ENCODE measurements at regions not wholly inside any gene's neighbourhood (a gene's known extent, or its start where the extent isn't known, plus 50 kb on each side); places are given as distances from the start of the nearest gene placed in this dataset.

DNA sequence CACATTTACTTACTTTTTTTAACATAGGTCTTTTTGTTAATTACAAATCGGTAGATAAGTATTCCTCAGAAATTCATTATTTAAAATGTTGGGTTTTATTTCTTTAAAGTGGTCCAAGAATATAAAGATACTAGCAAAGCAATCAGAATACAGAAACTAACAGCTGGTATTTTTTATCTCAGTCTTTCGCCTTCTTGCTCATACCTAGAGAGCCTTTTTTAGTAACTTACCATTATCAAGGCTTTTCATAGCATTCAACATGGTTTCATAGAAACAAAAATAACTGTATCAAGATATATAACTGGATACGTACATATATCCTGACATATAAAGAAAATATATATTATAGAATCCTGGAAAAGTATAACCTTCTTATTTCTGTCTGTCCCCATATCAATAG, 227.8 kb upstream of the MIR17HG start:
- no peak for TF ChIP-seq CTCF (IDR thresholded peaks at IDR 0.05)
- DNase-seq (ENCODE audit: low spot score): no peak
- no peaks in the 10 kb centered on the region for H3K27me3 ChIP-seq (replicated peaks; ENCODE audit: insufficient read depth)
- no peak overlapping the region for H3K27ac ChIP-seq
- peaks cover 0 to 11% of the 10 kb centered on the region in 2 donors for H3K4me1 ChIP-seq (ENCODE audit: control insufficient read depth in 1 of 2, low read depth in 2 of 2)
- H3K4me3 ChIP-seq: no peak overlapping the region
- no peak for ATAC-seq (ENCODE audit: insufficient number of reproducible peaks, low FRiP score, low read depth)
- no peaks in the 10 kb centered on the region for H3K9me3 ChIP-seq
- no peaks in the 10 kb centered on the region for H3K36me3 ChIP-seq

DNA sequence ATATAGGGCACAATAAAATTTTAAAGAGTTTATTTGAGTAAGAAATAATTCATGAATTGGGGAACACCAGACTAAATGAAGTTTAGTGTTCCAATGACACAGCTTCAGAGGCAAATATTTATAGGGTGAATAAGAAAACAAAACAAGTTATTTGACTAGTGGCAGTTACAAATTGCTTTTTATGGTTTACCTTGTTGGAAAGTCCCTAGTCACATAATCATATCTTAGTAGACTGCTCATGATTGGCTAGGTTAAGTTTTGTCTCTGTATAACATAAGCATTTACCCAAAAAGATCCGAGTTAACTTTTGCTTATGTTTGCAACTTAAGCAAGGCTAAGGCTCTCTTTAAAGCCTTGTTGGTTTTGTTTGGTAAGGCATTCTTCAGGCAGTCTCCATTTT, 224.7 kb upstream of the MIR17HG start:
- Histone ChIP-seq H3K4me1 (ENCODE audit: control insufficient read depth in 1 of 2, low read depth in 2 of 2) (peaks cover 4 to 9% of the 10 kb centered on the region in 2 donors), H3K9me3 (no peaks in the 10 kb centered on the region), H3K27ac (no peak overlapping the region), H3K36me3 (no peaks in the 10 kb centered on the region), H3K4me3 (no peak overlapping the region), H3K27me3 (replicated peaks; ENCODE audit: insufficient read depth) (no peaks in the 10 kb centered on the region)
- DNase-seq (ENCODE audit: low spot score) (no peak), ATAC-seq (ENCODE audit: insufficient number of reproducible peaks, low FRiP score, low read depth) (no peak)
- TF ChIP-seq CTCF (IDR thresholded peaks at IDR 0.05): no peak

GRCh38 chr13:91123456-91124127, 223.9 kb upstream of the MIR17HG start:
- Histone ChIP-seq H3K36me3 (no peaks in the 10 kb centered on the region), H3K4me1 (ENCODE audit: control insufficient read depth in 1 of 2, low read depth in 2 of 2) (peaks cover 4 to 9% of the 10 kb centered on the region in 2 donors), H3K27ac (no peak overlapping the region), H3K27me3 (replicated peaks; ENCODE audit: insufficient read depth) (no peaks in the 10 kb centered on the region), H3K9me3 (no peaks in the 10 kb centered on the region), H3K4me3 (no peak overlapping the region)
- DNase-seq (ENCODE audit: low spot score) (no peak), ATAC-seq (ENCODE audit: insufficient number of reproducible peaks, low FRiP score, low read depth) (no peak)
- TF ChIP-seq CTCF (IDR thresholded peaks at IDR 0.05): no peak

DNA sequence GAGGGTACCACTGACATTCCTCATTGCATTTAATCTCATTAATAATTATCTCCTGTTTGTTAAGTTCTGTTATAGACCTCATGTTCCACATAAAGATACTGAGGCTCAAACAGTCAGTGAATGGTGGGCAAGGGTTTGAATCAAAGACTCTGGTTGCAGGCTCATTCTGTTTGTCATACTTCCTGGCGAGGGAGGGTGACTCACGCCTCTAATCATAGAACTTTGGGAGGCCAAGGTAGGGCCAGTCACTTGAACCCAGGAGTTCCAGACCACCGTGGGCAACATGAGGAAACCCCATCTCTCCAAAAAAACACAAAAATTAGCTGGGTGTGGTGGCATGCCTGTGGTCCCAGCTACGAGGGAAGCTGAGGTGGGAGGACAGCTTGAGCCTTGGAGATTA, 220.7 kb upstream of the MIR17HG start:
- DNase-seq (ENCODE audit: low spot score): no peak

DNA sequence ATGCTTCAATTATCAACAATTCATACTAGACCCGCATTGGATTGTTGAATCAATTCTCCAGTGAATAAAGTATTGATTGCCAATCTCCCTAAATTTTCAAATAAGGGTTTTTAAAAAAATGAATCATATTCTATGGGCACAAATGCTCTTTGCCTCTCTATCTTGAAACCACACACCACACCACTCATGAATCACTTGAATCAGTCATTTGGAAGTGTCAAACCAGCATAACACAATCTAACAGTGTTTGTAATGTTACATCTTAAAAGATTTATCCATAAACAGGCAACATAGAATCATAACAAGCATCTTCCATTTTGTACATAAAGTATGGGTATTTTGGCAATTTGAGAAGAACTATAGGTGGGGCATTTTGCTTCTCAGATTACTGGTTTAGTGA, 219.5 kb upstream of the MIR17HG start:
- no peak for TF ChIP-seq CTCF (IDR thresholded peaks at IDR 0.05)
- DNase-seq (ENCODE audit: low spot score) (no peak), ATAC-seq (ENCODE audit: insufficient number of reproducible peaks, low FRiP score, low read depth) (no peak)
- no peaks in the 10 kb centered on the region for H3K27me3 ChIP-seq (replicated peaks; ENCODE audit: insufficient read depth)
- no peak overlapping the region for H3K4me3 ChIP-seq
- H3K4me1 ChIP-seq (ENCODE audit: control insufficient read depth in 1 of 2, low read depth in 2 of 2): peaks cover 4 to 18% of the 10 kb centered on the region in 2 donors
- no peaks in the 10 kb centered on the region for H3K36me3 ChIP-seq
- H3K27ac ChIP-seq: no peak overlapping the region
- no peaks in the 10 kb centered on the region for H3K9me3 ChIP-seq

More for the DNA sequence above, 220.7 kb upstream of the MIR17HG start:
- Histone ChIP-seq H3K9me3 (no peaks in the 10 kb centered on the region), H3K27me3 (replicated peaks; ENCODE audit: insufficient read depth) (no peaks in the 10 kb centered on the region), H3K4me3 (no peak overlapping the region), H3K27ac (no peak overlapping the region), H3K36me3 (no peaks in the 10 kb centered on the region), H3K4me1 (ENCODE audit: control insufficient read depth in 1 of 2, low read depth in 2 of 2) (peaks cover 4 to 9% of the 10 kb centered on the region in 2 donors)
- TF ChIP-seq CTCF (IDR thresholded peaks at IDR 0.05): no peak
- ATAC-seq (ENCODE audit: insufficient number of reproducible peaks, low FRiP score, low read depth): peak; percentile 64

All from thoracic aorta (tissue), 2 donors.